Large intestine (tissue), 3 donors: ENCODE measurements at regions not wholly inside any gene's neighbourhood (a gene's known extent, or its start where the extent isn't known, plus 50 kb on each side); places are given as distances from the start of the nearest gene placed in this dataset.

Source experiments
- DNase-seq, 2 donors: peaks; one replicate each; pipeline versions ENCODE4 v3.0.0 to v3.0.0-alpha.2; 2013
- H3K27ac ChIP-seq: one replicate; pipeline ENCODE4 v1.5.1; 2013; ENCODE audit warnings: low read length
- H3K27me3 ChIP-seq: 2 replicates; pipeline ENCODE4 v1.6.1; 2013; ENCODE audit warnings: low read length; ENCODE audit not compliant: control insufficient read depth, insufficient read depth
- H3K36me3 ChIP-seq: 2 replicates; pipeline ENCODE4 v1.6.1; 2013; ENCODE audit warnings: low read length; ENCODE audit not compliant: control insufficient read depth, insufficient read depth
- H3K4me1 ChIP-seq: one replicate; pipeline ENCODE4 v1.6.1; 2013; ENCODE audit warnings: low read length; ENCODE audit not compliant: control insufficient read depth, insufficient read depth
- H3K4me3 ChIP-seq: one replicate; pipeline ENCODE4 v1.5.1; 2013; ENCODE audit warnings: low read length
- H3K9me3 ChIP-seq: one replicate; pipeline ENCODE4 v1.6.1; 2013; ENCODE audit warnings: mild to moderate bottlenecking, low read depth, low read length, moderate library complexity; ENCODE audit not compliant: control insufficient read depth
- WGBS: methylation state at CpG from one replicate; pipeline ENCODE4 v1.1.5; 2013; ENCODE audit warnings: low lambda C conversion rate; ENCODE audit not compliant: insufficient coverage; 5-methylcytosine and 5-hydroxymethylcytosine counted together

- Histone ChIP-seq H3K27ac (no peak overlapping the region), H3K4me1 (no peaks in the 10 kb centered on the region), H3K9me3 (no peaks in the 10 kb centered on the region), H3K27me3 (no peaks in the 10 kb centered on the region), H3K4me3 (no peak overlapping the region), H3K36me3 (no peaks in the 10 kb centered on the region)
- no CpG with 5 or more reads among the region's 10 CpGs for WGBS
- no peak for DNase-seq
Observed at GRCh38 chr5:2249442-2249841, 366.7 kb upstream of the IRX4 start.

GRCh38 chr5:2249026-2249425 is 366.3 kb upstream of the IRX4 start:
- Histone ChIP-seq H3K36me3 (no peaks in the 10 kb centered on the region), H3K27me3 (no peaks in the 10 kb centered on the region), H3K27ac (no peak overlapping the region), H3K4me1 (no peaks in the 10 kb centered on the region), H3K9me3 (no peaks in the 10 kb centered on the region), H3K4me3 (no peak overlapping the region)
- WGBS: no CpG with 5 or more reads among the region's 2 CpGs
- DNase-seq: no peak

GRCh38 chr5:2242539-2242938 is 359.8 kb upstream of the IRX4 start:
- Histone ChIP-seq H3K27ac (no peak overlapping the region), H3K9me3 (no peaks in the 10 kb centered on the region), H3K36me3 (no peaks in the 10 kb centered on the region), H3K27me3 (no peaks in the 10 kb centered on the region), H3K4me1 (no peaks in the 10 kb centered on the region), H3K4me3 (no peak overlapping the region)
- DNase-seq: no peak
- WGBS: 67% methylated on average over 1 of the region's 4 CpGs

- no peak overlapping the region for H3K27ac ChIP-seq
- DNase-seq: no peak
- no peaks in the 10 kb centered on the region for H3K4me1 ChIP-seq
- no peaks in the 10 kb centered on the region for H3K36me3 ChIP-seq
- H3K27me3 ChIP-seq: no peaks in the 10 kb centered on the region
- no peaks in the 10 kb centered on the region for H3K9me3 ChIP-seq
- H3K4me3 ChIP-seq: no peak overlapping the region
- no CpG with 5 or more reads among the region's 5 CpGs for WGBS
Observed at GRCh38 chr5:2241842-2242241, 359.1 kb upstream of the IRX4 start.

- no peaks in the 10 kb centered on the region for H3K36me3 ChIP-seq
- no peak overlapping the region for H3K4me3 ChIP-seq
- WGBS: no CpG with 5 or more reads among the region's 16 CpGs
- no peak for DNase-seq
- H3K9me3 ChIP-seq: no peaks in the 10 kb centered on the region
- H3K27me3 ChIP-seq: no peaks in the 10 kb centered on the region
- H3K4me1 ChIP-seq: no peaks in the 10 kb centered on the region
- H3K27ac ChIP-seq: no peak overlapping the region
Observed at GRCh38 chr5:2240118-2240904, 357.6 kb upstream of the IRX4 start.

GRCh38 chr5:2239201-2239910 is 356.6 kb upstream of the IRX4 start:
- DNase-seq: no peak
- Histone ChIP-seq H3K27ac (no peak overlapping the region), H3K9me3 (no peaks in the 10 kb centered on the region), H3K4me1 (no peaks in the 10 kb centered on the region), H3K4me3 (no peak overlapping the region), H3K27me3 (no peaks in the 10 kb centered on the region), H3K36me3 (no peaks in the 10 kb centered on the region)
- WGBS: 80% methylated on average over 2 of the region's 17 CpGs

GRCh38 chr5:2238732-2239131 is 356.0 kb upstream of the IRX4 start:
- Histone ChIP-seq H3K4me1 (no peaks in the 10 kb centered on the region), H3K27ac (no peak overlapping the region), H3K36me3 (no peaks in the 10 kb centered on the region), H3K27me3 (no peaks in the 10 kb centered on the region), H3K4me3 (no peak overlapping the region), H3K9me3 (no peaks in the 10 kb centered on the region)
- WGBS: no CpG with 5 or more reads among the region's 6 CpGs
- DNase-seq: no peak

- WGBS: no CpG with 5 or more reads among the region's 3 CpGs
- Histone ChIP-seq H3K27me3 (no peaks in the 10 kb centered on the region), H3K9me3 (no peaks in the 10 kb centered on the region), H3K4me1 (no peaks in the 10 kb centered on the region), H3K36me3 (no peaks in the 10 kb centered on the region), H3K4me3 (no peak overlapping the region), H3K27ac (no peak overlapping the region)
- DNase-seq: no peak
Observed at GRCh38 chr5:2227433-2227832, 344.7 kb upstream of the IRX4 start.

GRCh38 chr5:2224689-2225088 is 342.0 kb upstream of the IRX4 start:
- H3K4me3 ChIP-seq: no peak overlapping the region
- WGBS: 83% methylated on average over 1 of the region's 13 CpGs
- no peaks in the 10 kb centered on the region for H3K27me3 ChIP-seq
- H3K27ac ChIP-seq: no peak overlapping the region
- H3K4me1 ChIP-seq: no peaks in the 10 kb centered on the region
- no peaks in the 10 kb centered on the region for H3K36me3 ChIP-seq
- H3K9me3 ChIP-seq: no peaks in the 10 kb centered on the region
- no peak for DNase-seq

GRCh38 chr5:2223303-2223702 is 340.6 kb upstream of the IRX4 start:
- WGBS: no CpG with 5 or more reads among the region's 15 CpGs
- no peaks in the 10 kb centered on the region for H3K36me3 ChIP-seq
- no peak for DNase-seq

More at GRCh38 chr5:2223303-2223702, 340.6 kb upstream of the IRX4 start:
- peaks cover 3% of the 10 kb centered on the region for H3K9me3 ChIP-seq
- no peaks in the 10 kb centered on the region for H3K27me3 ChIP-seq
- H3K4me1 ChIP-seq: no peaks in the 10 kb centered on the region
- H3K4me3 ChIP-seq: no peak overlapping the region
- H3K27ac ChIP-seq: no peak overlapping the region
